Right atrium auricular region (tissue), 2 donors: ENCODE measurements at regions not wholly inside any gene's neighbourhood (a gene's known extent, or its start where the extent isn't known, plus 50 kb on each side); places are given as distances from the start of the nearest gene placed in this dataset.
"Not testable (repeated sequence)": the region's sequence is repeated elsewhere in the genome, so short reads cannot be mapped to it uniquely, and the experiment has no call there.

Source experiments
- DNase-seq: peaks from one replicate; pipeline ENCODE4 v3.0.0-alpha.2; 2019; ENCODE audit warnings: low spot score
- H3K27ac ChIP-seq, 2 donors: fragments of 200-600 bp; sonication (generic); 1 replicate in 1 of 2; 2 replicates in 1 of 2; pipeline ENCODE4 v1.5.1; 2016 to 2019
- H3K27me3 ChIP-seq, 2 donors: fragments of 200-600 bp; sonication (generic); one replicate each; pipeline versions ENCODE4 v1.5.1 to v1.6.0; 2017 to 2019
- H3K36me3 ChIP-seq: fragments of 200-600 bp; sonication (generic); one replicate; pipeline ENCODE4 v1.5.1; 2016
- H3K4me1 ChIP-seq, 2 donors: fragments of 200-600 bp; sonication (generic); one replicate each; pipeline versions ENCODE4 v1.5.1 to v1.6.0; 2017 to 2019
- H3K4me3 ChIP-seq, 2 donors: fragments of 200-600 bp; sonication (generic); 1 replicate in 1 of 2; 2 replicates in 1 of 2; pipeline ENCODE4 v1.5.1; 2017 to 2019; ENCODE audit warnings: mild to moderate bottlenecking in 1 of 2, moderate library complexity in 1 of 2
- H3K9me3 ChIP-seq, 2 donors: fragments of 200-600 bp; sonication (generic); one replicate each; pipeline ENCODE4 v1.5.1; 2019
- TF ChIP-seq, protein P1 (sequence below), 2 donors: fragments of 200-600 bp; sonication (generic); IDR thresholded peaks; one replicate each; pipeline ENCODE4 v1.5.1; 2019; ENCODE audit warnings: antibody characterized with exemption in 2 of 2

DNA sequence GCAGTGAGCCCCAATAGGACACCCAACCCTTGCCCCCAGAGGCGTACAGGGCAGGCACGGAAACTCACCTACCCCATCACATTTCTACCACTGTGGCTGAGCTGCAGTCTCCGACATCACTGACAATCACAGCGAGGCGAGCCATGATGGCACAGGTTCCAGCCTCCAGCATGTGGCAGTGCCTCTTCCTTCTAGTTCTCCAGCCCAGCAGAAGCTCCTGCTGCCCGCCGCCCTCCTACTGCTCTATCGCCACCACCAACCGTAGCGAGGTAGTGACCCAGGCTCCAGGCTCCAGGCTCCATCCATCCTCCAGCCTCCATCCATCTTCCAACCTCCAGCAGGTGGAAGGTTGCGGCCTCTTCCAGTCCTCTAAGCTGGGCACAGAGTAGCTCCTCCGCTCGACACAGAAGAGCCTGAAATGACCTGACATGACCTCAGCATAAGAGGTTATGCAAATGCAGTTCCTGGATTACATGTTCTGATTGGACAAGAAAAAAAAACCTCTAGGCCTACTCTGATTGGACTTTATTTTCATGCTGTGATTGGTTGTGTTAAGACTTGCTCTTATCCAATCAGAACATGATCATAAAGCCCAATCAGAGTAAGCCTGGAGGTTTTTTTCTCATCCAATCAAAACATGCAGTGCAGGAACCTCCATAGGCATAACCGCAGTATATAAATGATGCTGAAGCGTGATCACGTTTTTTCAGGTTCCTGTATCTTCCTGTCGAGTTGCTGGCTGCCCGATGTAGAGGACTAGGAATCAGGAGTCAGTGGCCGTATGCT, 438.9 kb upstream of the ZNF337 start:
- DNase-seq = no peak
- H3K27me3 ChIP-seq = no peaks in the 10 kb centered on the region
- H3K9me3 ChIP-seq = no peaks in the 10 kb centered on the region
- H3K36me3 ChIP-seq = no peaks in the 10 kb centered on the region
- no peak overlapping the region for H3K4me3 ChIP-seq
- TF ChIP-seq, protein P1, sequence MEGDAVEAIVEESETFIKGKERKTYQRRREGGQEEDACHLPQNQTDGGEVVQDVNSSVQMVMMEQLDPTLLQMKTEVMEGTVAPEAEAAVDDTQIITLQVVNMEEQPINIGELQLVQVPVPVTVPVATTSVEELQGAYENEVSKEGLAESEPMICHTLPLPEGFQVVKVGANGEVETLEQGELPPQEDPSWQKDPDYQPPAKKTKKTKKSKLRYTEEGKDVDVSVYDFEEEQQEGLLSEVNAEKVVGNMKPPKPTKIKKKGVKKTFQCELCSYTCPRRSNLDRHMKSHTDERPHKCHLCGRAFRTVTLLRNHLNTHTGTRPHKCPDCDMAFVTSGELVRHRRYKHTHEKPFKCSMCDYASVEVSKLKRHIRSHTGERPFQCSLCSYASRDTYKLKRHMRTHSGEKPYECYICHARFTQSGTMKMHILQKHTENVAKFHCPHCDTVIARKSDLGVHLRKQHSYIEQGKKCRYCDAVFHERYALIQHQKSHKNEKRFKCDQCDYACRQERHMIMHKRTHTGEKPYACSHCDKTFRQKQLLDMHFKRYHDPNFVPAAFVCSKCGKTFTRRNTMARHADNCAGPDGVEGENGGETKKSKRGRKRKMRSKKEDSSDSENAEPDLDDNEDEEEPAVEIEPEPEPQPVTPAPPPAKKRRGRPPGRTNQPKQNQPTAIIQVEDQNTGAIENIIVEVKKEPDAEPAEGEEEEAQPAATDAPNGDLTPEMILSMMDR (IDR thresholded peaks at IDR 0.05) = no peak
- H3K4me1 ChIP-seq = no peaks in the 10 kb centered on the region
- no peak overlapping the region for H3K27ac ChIP-seq

DNA sequence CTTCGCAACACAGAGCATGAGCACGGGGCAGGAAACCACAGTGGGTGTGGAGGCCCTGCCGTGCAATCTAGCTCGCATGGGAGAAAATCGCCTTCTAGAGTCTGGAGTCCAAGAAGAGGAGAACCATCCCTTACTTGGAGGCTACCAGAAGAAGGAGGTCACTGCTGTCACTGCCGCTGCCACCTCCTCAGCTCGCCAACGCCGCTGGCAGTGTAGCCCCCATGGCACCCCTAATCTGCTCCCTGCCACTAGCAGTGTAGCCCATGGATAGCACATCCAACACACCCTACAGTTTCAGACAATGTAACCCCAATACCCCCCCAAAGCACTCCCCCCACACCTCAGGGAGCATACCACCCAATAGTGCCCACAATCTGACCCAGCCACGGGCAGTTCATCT, 438.0 kb upstream of the ZNF337 start:
- Histone ChIP-seq H3K4me3 (no peak overlapping the region), H3K27ac (no peak overlapping the region), H3K36me3 (no peaks in the 10 kb centered on the region), H3K27me3 (no peaks in the 10 kb centered on the region), H3K9me3 (no peaks in the 10 kb centered on the region), H3K4me1 (no peaks in the 10 kb centered on the region)
- DNase-seq = no peak
- TF ChIP-seq, protein P1 (IDR thresholded peaks at IDR 0.05) = no peak

DNA sequence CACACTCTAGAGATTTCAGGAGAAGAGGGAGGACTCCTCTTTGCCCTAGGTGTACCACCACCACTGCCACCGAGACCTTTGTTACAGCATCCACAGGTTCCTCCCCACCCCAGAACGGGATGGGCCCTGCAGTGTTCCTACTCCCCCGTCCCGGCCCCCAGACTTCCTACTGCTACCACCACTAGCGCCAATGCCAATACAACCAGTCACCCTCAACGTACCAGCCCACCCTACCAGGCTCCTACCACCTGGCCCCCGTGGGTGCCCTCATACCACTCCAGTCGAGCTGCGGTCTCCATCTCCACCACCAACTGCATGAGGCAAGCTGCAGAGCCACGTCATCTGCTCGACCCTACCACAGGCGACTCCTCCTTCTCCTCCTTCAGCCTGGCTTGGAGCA, 437.1 kb upstream of the ZNF337 start:
- not testable (repeated sequence) for H3K27me3 ChIP-seq, H3K36me3 ChIP-seq, H3K27ac ChIP-seq, H3K9me3 ChIP-seq, H3K4me3 ChIP-seq, H3K4me1 ChIP-seq, DNase-seq

DNA sequence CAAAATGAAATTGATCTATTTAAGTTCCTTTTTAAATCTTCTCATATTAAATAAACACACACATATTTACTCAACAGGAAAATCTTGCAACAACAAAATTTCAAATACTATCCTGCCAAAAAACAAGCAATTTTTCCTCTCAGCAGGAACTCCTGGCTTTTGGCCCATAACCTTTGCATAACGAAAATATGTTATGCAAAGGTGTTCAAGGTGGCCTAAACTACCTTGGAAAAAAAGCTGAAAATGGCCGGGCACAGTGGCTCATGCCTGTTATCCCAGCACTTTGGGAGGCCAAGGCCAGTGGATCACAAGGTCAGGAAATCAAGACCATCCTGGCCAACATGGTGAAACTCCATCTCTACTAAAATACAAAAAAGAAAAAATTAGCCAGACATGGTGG, 424.3 kb upstream of the ZNF337 start:
- H3K27ac ChIP-seq, H3K9me3 ChIP-seq, DNase-seq, H3K4me3 ChIP-seq, H3K27me3 ChIP-seq, H3K4me1 ChIP-seq, H3K36me3 ChIP-seq: not testable (repeated sequence)

DNA sequence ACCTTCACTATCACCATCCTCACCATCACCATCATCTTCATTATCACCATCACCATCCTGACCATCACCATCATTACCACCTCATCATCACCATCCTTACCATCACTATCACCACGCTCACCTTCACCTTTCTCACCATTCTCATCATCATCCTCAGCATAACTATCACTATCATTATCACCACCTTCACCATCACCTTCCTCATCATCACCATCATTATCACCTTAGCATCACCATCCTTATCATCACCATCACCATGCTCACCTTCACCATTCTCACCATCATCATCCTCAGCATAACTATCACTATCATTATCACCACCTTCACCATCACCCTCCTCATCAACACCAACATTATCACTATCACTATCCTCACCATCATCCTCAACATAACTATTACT, 397.8 kb upstream of the ZNF337 start:
- not testable (repeated sequence) for H3K27ac ChIP-seq, H3K4me1 ChIP-seq, H3K27me3 ChIP-seq, DNase-seq, H3K36me3 ChIP-seq, H3K4me3 ChIP-seq, H3K9me3 ChIP-seq

DNA sequence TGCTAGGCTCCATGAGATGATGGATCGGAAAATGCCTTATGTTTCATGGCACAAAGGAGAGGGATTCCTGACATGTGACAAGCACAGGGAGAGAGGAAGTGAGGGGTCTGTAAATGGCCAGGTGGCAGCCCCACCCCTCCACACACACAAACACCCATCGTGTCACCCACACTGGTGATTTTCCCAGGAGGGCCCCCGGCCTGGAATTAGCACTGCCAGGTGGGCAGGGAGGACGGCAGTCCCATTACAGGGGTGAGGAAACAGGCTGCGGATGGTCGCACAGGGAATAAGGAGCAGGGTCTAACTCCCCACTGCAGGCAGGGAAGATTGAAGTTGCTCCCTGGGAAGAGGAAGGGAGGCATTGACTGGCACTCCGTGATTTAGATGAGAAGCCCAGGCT, 395.3 kb upstream of the ZNF337 start:
- DNase-seq, H3K36me3 ChIP-seq, H3K9me3 ChIP-seq, H3K27me3 ChIP-seq, H3K27ac ChIP-seq, H3K4me3 ChIP-seq, H3K4me1 ChIP-seq: not testable (repeated sequence)

DNA sequence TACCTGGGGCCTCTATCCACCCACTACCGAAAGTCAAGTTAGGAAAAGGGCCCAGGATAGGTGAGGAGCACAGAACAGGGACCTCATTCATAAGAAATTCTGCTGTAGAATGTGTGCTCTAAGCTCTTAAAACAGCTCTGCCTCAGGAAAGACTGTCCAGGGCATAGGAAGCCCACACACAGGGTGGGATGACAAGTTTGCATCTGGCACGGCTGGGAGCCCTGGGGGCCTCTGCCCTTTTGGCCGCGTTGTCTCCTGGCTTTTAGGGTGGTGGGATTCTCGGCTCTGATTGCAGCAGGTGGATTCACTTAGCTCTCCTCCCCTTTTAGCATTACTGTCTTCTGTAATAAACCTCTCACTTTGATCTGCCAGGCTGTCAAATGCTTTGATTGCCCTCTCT, 389.5 kb upstream of the ZNF337 start:
- H3K9me3 ChIP-seq, H3K4me3 ChIP-seq, H3K36me3 ChIP-seq, H3K27me3 ChIP-seq, H3K4me1 ChIP-seq, DNase-seq, H3K27ac ChIP-seq: not testable (repeated sequence)

DNA sequence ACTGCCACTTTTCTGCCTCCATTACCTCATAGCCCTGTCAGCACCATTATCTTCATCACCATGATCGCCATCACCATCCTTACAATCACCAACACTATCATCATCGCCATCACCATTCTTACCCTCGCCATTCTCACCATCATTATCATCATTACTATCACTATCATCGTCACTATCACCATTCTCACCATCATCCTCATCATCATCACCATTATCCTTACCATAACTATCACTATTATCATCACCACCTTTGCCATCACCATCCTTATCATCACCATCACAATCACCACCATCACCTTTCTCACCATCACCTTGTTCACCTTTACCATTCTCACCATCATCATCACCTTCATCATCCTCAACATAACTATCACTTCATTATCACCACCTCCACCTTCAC, 377.3 kb upstream of the ZNF337 start:
- not testable (repeated sequence) for H3K27ac ChIP-seq, H3K9me3 ChIP-seq, H3K27me3 ChIP-seq, H3K4me1 ChIP-seq, H3K4me3 ChIP-seq, DNase-seq, H3K36me3 ChIP-seq

DNA sequence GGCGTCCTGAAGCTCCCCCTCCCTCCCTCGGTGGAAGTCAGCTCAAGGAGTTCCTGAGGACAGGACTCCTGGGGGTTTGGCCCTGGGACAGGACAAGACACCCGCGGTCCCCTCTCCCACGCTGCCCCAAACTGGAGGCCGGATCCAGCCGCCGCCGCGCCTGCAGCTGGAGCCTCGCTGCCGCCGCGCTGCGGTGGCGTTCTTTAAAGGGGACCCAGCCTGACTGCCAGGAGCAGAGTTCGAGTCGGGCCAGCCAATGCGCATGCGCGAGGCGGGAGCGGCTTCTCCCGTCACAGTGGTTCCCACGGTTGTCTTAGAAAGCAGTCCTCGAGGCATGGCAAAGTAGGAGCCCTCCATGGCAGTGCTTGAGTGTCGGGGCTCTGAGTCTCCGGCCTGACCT, 362.7 kb upstream of the ZNF337 start:
- H3K4me1 ChIP-seq, H3K36me3 ChIP-seq, H3K9me3 ChIP-seq, H3K27ac ChIP-seq, DNase-seq, H3K27me3 ChIP-seq, H3K4me3 ChIP-seq: not testable (repeated sequence)

DNA sequence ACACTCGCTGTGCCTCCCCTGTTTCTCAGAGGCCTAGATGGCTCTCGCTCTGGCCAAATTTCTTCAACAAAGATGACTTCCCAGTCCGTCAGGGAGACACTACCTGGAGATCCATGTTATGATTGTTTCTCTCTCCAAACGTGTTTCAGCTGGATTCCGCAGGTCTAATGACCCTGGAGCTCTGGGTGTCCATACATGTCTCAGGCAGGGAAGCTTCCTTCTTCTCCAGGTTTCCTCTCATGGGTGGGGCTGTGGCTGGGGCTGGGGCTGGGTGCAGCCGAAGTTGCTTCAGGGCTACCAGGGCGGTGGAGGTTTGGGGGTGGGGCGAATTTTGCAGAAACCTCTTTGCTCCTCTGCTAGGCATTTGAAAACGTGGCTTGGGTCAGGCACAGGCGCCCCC, 361.8 kb upstream of the ZNF337 start:
- not testable (repeated sequence) for H3K9me3 ChIP-seq, H3K4me1 ChIP-seq, H3K36me3 ChIP-seq, DNase-seq, H3K27ac ChIP-seq, H3K27me3 ChIP-seq, H3K4me3 ChIP-seq

DNA sequence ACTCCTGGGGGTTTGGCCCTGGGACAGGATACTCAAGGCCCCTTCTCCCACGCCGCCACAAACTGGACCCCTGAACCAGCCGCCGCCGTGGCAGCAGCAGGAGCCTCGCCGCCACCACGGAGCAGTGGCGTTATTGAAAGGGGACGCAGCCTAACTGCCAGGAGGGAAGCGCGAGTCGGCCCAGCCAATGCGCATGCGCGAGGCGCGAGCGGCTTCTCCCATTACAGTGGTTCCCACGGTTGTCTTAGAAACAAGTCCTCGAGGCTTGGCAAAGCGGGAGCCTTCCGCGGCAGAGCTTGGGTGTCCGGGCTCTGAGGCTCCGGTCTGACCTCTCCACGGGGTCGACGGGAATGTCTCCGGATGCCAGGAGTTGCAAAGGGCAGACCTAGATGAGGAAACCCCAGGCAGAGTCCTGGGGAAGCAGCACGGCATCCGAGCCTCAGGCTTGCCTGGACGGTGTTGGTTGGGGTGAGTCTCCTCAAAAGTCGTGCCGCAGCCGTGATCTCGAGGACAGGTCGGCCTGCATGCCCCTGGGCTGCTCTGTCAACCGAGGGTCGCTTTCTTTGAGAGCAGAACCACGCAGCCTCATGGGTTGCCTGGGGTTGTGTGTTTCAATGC, 360.6 kb upstream of the ZNF337 start:
- H3K36me3 ChIP-seq, DNase-seq, H3K4me3 ChIP-seq, H3K9me3 ChIP-seq, H3K27ac ChIP-seq, H3K4me1 ChIP-seq, H3K27me3 ChIP-seq: not testable (repeated sequence)

DNA sequence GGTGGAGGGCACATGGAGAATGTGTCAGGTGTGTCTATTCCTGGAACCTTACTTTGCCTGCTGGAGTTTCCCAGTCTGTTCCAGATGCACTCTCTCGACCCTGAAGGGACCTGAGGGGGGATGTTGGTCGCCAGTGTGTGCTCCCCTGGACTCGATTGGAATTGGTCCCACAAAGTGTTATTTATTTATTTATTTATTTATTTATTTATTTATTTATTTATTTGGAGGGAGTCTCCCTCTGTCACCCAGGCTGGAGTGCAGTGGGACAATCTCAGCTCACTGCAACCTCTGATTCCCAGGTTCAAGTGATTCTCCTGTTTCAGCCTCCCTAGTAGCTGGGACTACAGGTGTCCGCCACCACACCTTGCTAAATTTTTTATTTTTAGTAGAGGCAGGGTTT, 329.1 kb upstream of the ZNF337 start:
- H3K4me3 ChIP-seq, H3K4me1 ChIP-seq, H3K36me3 ChIP-seq, H3K9me3 ChIP-seq, H3K27me3 ChIP-seq, H3K27ac ChIP-seq, DNase-seq: not testable (repeated sequence)

DNA sequence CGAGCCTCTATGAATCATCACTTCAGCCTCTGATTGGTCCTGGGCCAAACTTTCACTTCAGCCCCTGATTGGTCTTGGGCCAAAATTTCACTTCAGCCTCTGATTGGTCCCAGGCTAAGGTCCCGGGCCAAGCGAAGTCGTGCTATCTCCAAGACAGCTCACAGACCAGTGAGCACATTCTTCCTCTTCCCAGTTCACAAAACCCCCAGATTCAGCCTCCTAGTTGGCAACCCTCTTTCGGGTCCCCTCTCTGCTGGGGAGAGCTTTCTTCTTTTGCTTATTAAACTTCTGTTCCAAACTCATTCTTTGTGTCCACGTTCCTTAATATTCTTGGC, 314.3 kb upstream of the ZNF337 start:
- H3K4me3 ChIP-seq, H3K27ac ChIP-seq, H3K9me3 ChIP-seq, H3K27me3 ChIP-seq, H3K36me3 ChIP-seq, H3K4me1 ChIP-seq, DNase-seq: not testable (repeated sequence)
